Stomach (tissue), 8 donors: ENCODE measurements at regions not wholly inside any gene's neighbourhood (a gene's known extent, or its start where the extent isn't known, plus 50 kb on each side); places are given as distances from the start of the nearest gene placed in this dataset.

ENCODE experiments used
- DNase-seq, 2 donors: peaks; one replicate each; pipeline versions ENCODE4 v3.0.0 to v3.0.0-alpha.2; 2013 to 2019
- H3K27ac ChIP-seq, 5 donors: fragments of 200-600 bp in 4 of 5; sonication (generic) in 4 of 5; one replicate each; pipeline ENCODE4 v1.5.1; 2013 to 2019; ENCODE audit warnings: mild to moderate bottlenecking in 1 of 5, moderate library complexity in 1 of 5
- H3K27me3 ChIP-seq, 3 donors: fragments of 200-600 bp; sonication (generic); one replicate each; pipeline ENCODE4 v1.5.1; 2017 to 2019; ENCODE audit warnings: mixed run types in 1 of 3
- H3K36me3 ChIP-seq, 4 donors: fragments of 200-600 bp; sonication (generic); 1 replicate in 3 of 4; 2 replicates in 1 of 4; pipeline ENCODE4 v1.5.1; 2016 to 2019
- H3K4me1 ChIP-seq, 4 donors: fragments of 200-600 bp; sonication (generic); one replicate each; pipeline ENCODE4 v1.5.1; 2016 to 2019
- H3K4me3 ChIP-seq, 4 donors: fragments of 200-600 bp; sonication (generic) in 3 of 4; one replicate each; pipeline ENCODE4 v1.5.1; 2016 to 2019; ENCODE audit warnings: mild to moderate bottlenecking in 1 of 4
- H3K9me3 ChIP-seq, 4 donors: fragments of 200-600 bp; sonication (generic); one replicate each; pipeline ENCODE4 v1.5.1; 2016 to 2019
- EP300 ChIP-seq: sonication (generic); formaldehyde crosslinking; IDR thresholded peaks from one replicate; pipeline ENCODE4 v1.6.1; 2017; ENCODE audit warnings: antibody characterized with exemption
- POLR2A ChIP-seq, 4 donors: fragments of 450-650 bp; IDR thresholded peaks; one replicate each; pipeline ENCODE4 v1.6.1; 2016; ENCODE audit warnings: antibody characterized with exemption in 4 of 4, control low read depth in 2 of 4, mild to moderate bottlenecking in 1 of 4, moderate library complexity in 1 of 4
- POLR2AphosphoS5 ChIP-seq, 3 donors: sonication (generic); formaldehyde crosslinking; IDR thresholded peaks; one replicate each; pipeline ENCODE4 v1.6.1; 2016; ENCODE audit warnings: antibody characterized with exemption in 3 of 3
- WGBS, 5 donors: extraction: QIAGEN DNeasy Blood & Tissue Kit in 3 of 5; methylation state at CpG; one replicate each; pipeline versions ENCODE4 v1.1.5 to v1.1.7; 2013 to 2018; 5-methylcytosine and 5-hydroxymethylcytosine counted together
- intact Hi-C: fragments of 100-400 bp; cut with DNase I; formaldehyde crosslinking; loops from one replicate; pipeline ENCODE4 v1.15.1; 2023; ENCODE audit warnings: low total_unique reads
- TF ChIP-seq, protein P1 (sequence below), 7 experiments: fragments of 450-650 bp in 4 of 7; fragments of 200-600 bp in 3 of 7; sonication (generic) in 3 of 7; IDR thresholded peaks; one replicate each; pipeline ENCODE4 v1.5.1; 2016 to 2019; ENCODE audit warnings: antibody characterized with exemption in 7 of 7, control low read depth in 2 of 7, mild to moderate bottlenecking in 1 of 7
- donor health status: healthy with polysubstance abuse.
- donor health status: Bipolar disorder and iron deficiency.
- donor health status: healthy.

- no peak for DNase-seq
- TF ChIP-seq POLR2A (IDR thresholded peaks at IDR 0.05) (no peak), POLR2AphosphoS5 (IDR thresholded peaks at IDR 0.05) (no peak), EP300 (no peak)
- TF ChIP-seq, protein P1, sequence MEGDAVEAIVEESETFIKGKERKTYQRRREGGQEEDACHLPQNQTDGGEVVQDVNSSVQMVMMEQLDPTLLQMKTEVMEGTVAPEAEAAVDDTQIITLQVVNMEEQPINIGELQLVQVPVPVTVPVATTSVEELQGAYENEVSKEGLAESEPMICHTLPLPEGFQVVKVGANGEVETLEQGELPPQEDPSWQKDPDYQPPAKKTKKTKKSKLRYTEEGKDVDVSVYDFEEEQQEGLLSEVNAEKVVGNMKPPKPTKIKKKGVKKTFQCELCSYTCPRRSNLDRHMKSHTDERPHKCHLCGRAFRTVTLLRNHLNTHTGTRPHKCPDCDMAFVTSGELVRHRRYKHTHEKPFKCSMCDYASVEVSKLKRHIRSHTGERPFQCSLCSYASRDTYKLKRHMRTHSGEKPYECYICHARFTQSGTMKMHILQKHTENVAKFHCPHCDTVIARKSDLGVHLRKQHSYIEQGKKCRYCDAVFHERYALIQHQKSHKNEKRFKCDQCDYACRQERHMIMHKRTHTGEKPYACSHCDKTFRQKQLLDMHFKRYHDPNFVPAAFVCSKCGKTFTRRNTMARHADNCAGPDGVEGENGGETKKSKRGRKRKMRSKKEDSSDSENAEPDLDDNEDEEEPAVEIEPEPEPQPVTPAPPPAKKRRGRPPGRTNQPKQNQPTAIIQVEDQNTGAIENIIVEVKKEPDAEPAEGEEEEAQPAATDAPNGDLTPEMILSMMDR (IDR thresholded peaks at IDR 0.05) = no peak
- WGBS, 5 donors = 80 to 91% (median 83%) methylated on average over 3 of the region's 3 CpGs
- Histone ChIP-seq H3K36me3 (no peaks in the 10 kb centered on the region), H3K27ac (no peak overlapping the region), H3K27me3 (no peaks in the 10 kb centered on the region), H3K4me3 (no peak overlapping the region), H3K4me1 (peaks cover 0 to 7% (median 0%) of the 10 kb centered on the region in 4 donors), H3K9me3 (no peaks in the 10 kb centered on the region)
- intact Hi-C loops = no loop called here
These were observed 557.2 kb downstream of the KCTD12 start for GRCh38 chr13:76329004-76329403.

- TF ChIP-seq, protein P1 (IDR thresholded peaks at IDR 0.05) = no peak
- TF ChIP-seq POLR2AphosphoS5 (IDR thresholded peaks at IDR 0.05) (no peak), EP300 (no peak), POLR2A (IDR thresholded peaks at IDR 0.05) (no peak)
- Histone ChIP-seq H3K4me1 (no peaks in the 10 kb centered on the region), H3K9me3 (peaks cover 0 to under 1% (median 0%) of the 10 kb centered on the region in 4 donors), H3K27me3 (no peaks in the 10 kb centered on the region), H3K4me3 (no peak overlapping the region), H3K36me3 (no peaks in the 10 kb centered on the region), H3K27ac (no peak overlapping the region)
- intact Hi-C loops = no loop called here
- no peak for DNase-seq
- WGBS, 5 donors = 37 to 67% (median 61%) methylated on average over 1 of the region's 1 CpG
These were observed 559.9 kb downstream of the KCTD12 start for GRCh38 chr13:76326343-76326742.

- TF ChIP-seq EP300 (no peak), POLR2A (IDR thresholded peaks at IDR 0.05) (no peak), POLR2AphosphoS5 (IDR thresholded peaks at IDR 0.05) (no peak)
- TF ChIP-seq, protein P1 (IDR thresholded peaks at IDR 0.05) = no peak
- H3K4me3 ChIP-seq = no peak overlapping the region
- intact Hi-C loops = no loop called here
- H3K27ac ChIP-seq = no peak overlapping the region
- no peaks in the 10 kb centered on the region for H3K4me1 ChIP-seq
- H3K27me3 ChIP-seq = no peaks in the 10 kb centered on the region
- peaks cover 0 to 6% (median 0%) of the 10 kb centered on the region in 4 donors for H3K9me3 ChIP-seq
- no peaks in the 10 kb centered on the region for H3K36me3 ChIP-seq
- DNase-seq = no peak
These were observed 566.3 kb downstream of the KCTD12 start for GRCh38 chr13:76319921-76320320.

- peaks cover 0 to 6% (median 0%) of the 10 kb centered on the region in 4 donors for H3K9me3 ChIP-seq
- no peaks in the 10 kb centered on the region for H3K36me3 ChIP-seq
- no peaks in the 10 kb centered on the region for H3K4me1 ChIP-seq
- H3K27ac ChIP-seq = no peak overlapping the region
- no peaks in the 10 kb centered on the region for H3K27me3 ChIP-seq
- DNase-seq = peak in 1 of 2 donors; percentile 32
- TF ChIP-seq POLR2AphosphoS5 (IDR thresholded peaks at IDR 0.05) (no peak), EP300 (no peak), POLR2A (IDR thresholded peaks at IDR 0.05) (no peak)
- TF ChIP-seq, protein P1 (IDR thresholded peaks at IDR 0.05) = no peak
- no peak overlapping the region for H3K4me3 ChIP-seq
- intact Hi-C loops = no loop called here
These were observed 569.1 kb downstream of the KCTD12 start for GRCh38 chr13:76316998-76317527.
